Smooth muscle cell (in vitro differentiated cells): ENCODE measurements at regions not wholly inside any gene's neighbourhood (a gene's known extent, or its start where the extent isn't known, plus 50 kb on each side); places are given as distances from the start of the nearest gene placed in this dataset.
A peak's percentile ranks its signal among the peaks of the same experiment; 100 is the strongest.

Source experiments
- DNase-seq: peaks from one replicate; lab custom pipeline; 2025; ENCODE audit not compliant: unreplicated experiment; lab: John Stamatoyannopoulos, UW
- H2AFZ ChIP-seq: fragments of 200-600 bp; sonication (generic); 2 replicates; pipeline ENCODE4 v1.6.0; 2016; ENCODE audit warnings: antibody characterized with exemption, low read depth, mild to moderate bottlenecking
- H3F3A ChIP-seq: fragments of 200-600 bp; sonication (generic); 2 replicates; pipeline ENCODE4 v1.6.0; 2017; ENCODE audit warnings: antibody characterized with exemption, low read depth
- H3K27ac ChIP-seq: fragments of 200-600 bp; sonication (generic); 2 replicates; pipeline ENCODE4 v1.5.1; 2016; ENCODE audit warnings: low read depth, mild to moderate bottlenecking
- H3K27me3 ChIP-seq: fragments of 200-600 bp; sonication (generic); 2 replicates; pipeline ENCODE4 v1.6.1; 2016; ENCODE audit warnings: low read depth, mild to moderate bottlenecking
- H3K36me3 ChIP-seq: fragments of 200-600 bp; sonication (generic); 2 replicates; pipeline ENCODE4 v1.5.1; 2016; ENCODE audit warnings: low read depth
- H3K4me1 ChIP-seq: fragments of 200-600 bp; sonication (generic); 2 replicates; pipeline ENCODE4 v1.5.1; 2016; ENCODE audit warnings: low read depth
- H3K4me2 ChIP-seq: fragments of 200-600 bp; sonication (generic); 2 replicates; pipeline ENCODE4 v1.6.0; 2016; ENCODE audit warnings: mild to moderate bottlenecking
- H3K4me3 ChIP-seq: fragments of 200-600 bp; sonication (generic); 2 replicates; pipeline ENCODE4 v1.5.1; 2016; ENCODE audit warnings: mild to moderate bottlenecking
- H3K79me2 ChIP-seq: fragments of 200-600 bp; sonication (generic); 2 replicates; pipeline ENCODE4 v1.6.0; 2016; ENCODE audit warnings: low read depth, mild to moderate bottlenecking
- H3K9ac ChIP-seq: fragments of 200-600 bp; sonication (generic); 2 replicates; pipeline ENCODE4 v1.6.0; 2016; ENCODE audit warnings: low read depth
- H3K9me3 ChIP-seq: fragments of 200-600 bp; sonication (generic); replicated peaks from 2 replicates; pipeline ENCODE4 v1.5.1; 2016; ENCODE audit warnings: low read depth
- H4K20me1 ChIP-seq: fragments of 200-600 bp; sonication (generic); 2 replicates; pipeline ENCODE4 v1.6.0; 2016; ENCODE audit warnings: low read depth
- CTCF ChIP-seq: fragments of 200-600 bp; sonication (generic); IDR thresholded peaks from 2 replicates; pipeline ENCODE4 v1.5.1; 2017; ENCODE audit warnings: borderline replicate concordance, mild to moderate bottlenecking, antibody characterized with exemption; ENCODE audit not compliant: insufficient read depth, poor library complexity, severe bottlenecking
- WGBS: methylation state at CpG from one replicate; pipeline ENCODE4 v1.1.7; 2016; ENCODE audit warnings: low lambda C conversion rate; 5-methylcytosine and 5-hydroxymethylcytosine counted together

GRCh38 chr18:68429111-68429510, 285.8 kb downstream of the TMX3 start:
- Histone ChIP-seq H3K9ac (peak overlapping the region; percentile 64), H3K4me2 (peak overlapping the region; percentile 55), H3K27me3 (no peaks in the 10 kb centered on the region), H3F3A (peaks cover 15% of the 10 kb centered on the region), H3K4me3 (no peak overlapping the region), H3K79me2 (no peaks in the 10 kb centered on the region), H2AFZ (no peak overlapping the region), H4K20me1 (no peaks in the 10 kb centered on the region), H3K36me3 (no peaks in the 10 kb centered on the region), H3K4me1 (peaks cover 7% of the 10 kb centered on the region), H3K27ac (peak overlapping the region; percentile 95), H3K9me3 (no peaks in the 10 kb centered on the region)
- WGBS: 81% methylated on average over 6 of the region's 6 CpGs
- DNase-seq: no peak
- no peak for TF ChIP-seq CTCF

GRCh38 chr18:68428661-68429060, 286.2 kb downstream of the TMX3 start:
- peak overlapping the region; percentile 55 for H3K4me2 ChIP-seq

GRCh38 chr18:68427951-68428401, 286.9 kb downstream of the TMX3 start:
- Histone ChIP-seq H3K27ac (peak overlapping the region; percentile 95), H3K4me2 (no peak overlapping the region), H3K27me3 (no peaks in the 10 kb centered on the region), H3K36me3 (no peaks in the 10 kb centered on the region), H3K4me3 (no peak overlapping the region), H2AFZ (no peak overlapping the region), H3K79me2 (no peaks in the 10 kb centered on the region), H3K9me3 (no peaks in the 10 kb centered on the region), H3K9ac (no peak overlapping the region), H4K20me1 (no peaks in the 10 kb centered on the region), H3F3A (peaks cover 15% of the 10 kb centered on the region), H3K4me1 (peaks cover 7% of the 10 kb centered on the region)
- DNase-seq: no peak
- 30% methylated on average over 2 of the region's 2 CpGs for WGBS
- TF ChIP-seq CTCF: no peak

More at GRCh38 chr18:68428661-68429060, 286.2 kb downstream of the TMX3 start:
- Histone ChIP-seq H3K4me3 (no peak overlapping the region), H4K20me1 (no peaks in the 10 kb centered on the region), H3K79me2 (no peaks in the 10 kb centered on the region), H3F3A (peaks cover 15% of the 10 kb centered on the region), H3K27ac (peak overlapping the region; percentile 95), H3K36me3 (no peaks in the 10 kb centered on the region), H3K27me3 (no peaks in the 10 kb centered on the region), H3K4me1 (peaks cover 7% of the 10 kb centered on the region), H3K9ac (peak overlapping the region; percentile 64), H3K9me3 (no peaks in the 10 kb centered on the region), H2AFZ (no peak overlapping the region)
- no peak for DNase-seq
- WGBS: 39% methylated on average over 2 of the region's 2 CpGs
- no peak for TF ChIP-seq CTCF

- Histone ChIP-seq H3K4me1 (peaks cover 7% of the 10 kb centered on the region), H3K4me2 (peak overlapping the region; percentile 10), H2AFZ (no peak overlapping the region), H3F3A (peaks cover 15% of the 10 kb centered on the region), H3K27me3 (no peaks in the 10 kb centered on the region), H3K9ac (no peak overlapping the region), H4K20me1 (no peaks in the 10 kb centered on the region), H3K9me3 (no peaks in the 10 kb centered on the region), H3K79me2 (no peaks in the 10 kb centered on the region), H3K36me3 (no peaks in the 10 kb centered on the region), H3K4me3 (no peak overlapping the region), H3K27ac (peak overlapping the region; percentile 95)
- no peak for TF ChIP-seq CTCF
- DNase-seq: no peak
- 61% methylated on average over 5 of the region's 5 CpGs for WGBS
Measured at GRCh38 chr18:68426731-68427315, 288.1 kb downstream of the TMX3 start.
